ENCODE measurements at regions not wholly inside any gene's neighbourhood (a gene's known extent, or its start where the extent isn't known, plus 50 kb on each side); places are given as distances from the start of the nearest gene placed in this dataset.

- TF ChIP-seq AEBP2 (tag by site-specific recombination; IDR thresholded peaks at IDR 0.05; ENCODE audit: borderline replicate concordance) = no peak
- TF ChIP-seq OSR2 (tag by site-specific recombination; IDR thresholded peaks at IDR 0.05) = no peak
- no peak for TF ChIP-seq HIC1 (tag by site-specific recombination; IDR thresholded peaks at IDR 0.05)
Observed at GRCh38 chr4:155591738-155592143, 74.9 kb upstream of the GUCY1A1 start (continued).

- no peak overlapping the region for H3K27ac ChIP-seq (ENCODE audit: extremely low read depth, low read depth, low read length)
- no peak overlapping the region for H3K4me3 ChIP-seq (ENCODE audit: low read depth, low read length)
- TF ChIP-seq IKZF3 (tag by site-specific recombination; IDR thresholded peaks at IDR 0.05) = no peak
- TF ChIP-seq ZNF335 (tag by site-specific recombination; conservative IDR thresholded peaks at IDR 0.05) = no peak
- TF ChIP-seq ZNF10 (tag by site-specific recombination; IDR thresholded peaks at IDR 0.05) = no peak
- no peak for TF ChIP-seq ZBTB17 (tag by site-specific recombination; IDR thresholded peaks at IDR 0.05)
- TF ChIP-seq ZNF449 (tag by site-specific recombination; IDR thresholded peaks at IDR 0.05) = no peak
- no peak for TF ChIP-seq ZNF155 (tag by site-specific recombination; IDR thresholded peaks at IDR 0.05)
- TF ChIP-seq ZNF600 (tag by site-specific recombination; IDR thresholded peaks at IDR 0.05) = no peak
- TF ChIP-seq ZNF521 (tag by site-specific recombination; IDR thresholded peaks at IDR 0.05) = no peak
- TF ChIP-seq ZNF488 (tag by site-specific recombination; IDR thresholded peaks at IDR 0.05) = no peak
- TF ChIP-seq ZNF394 (tag by site-specific recombination; IDR thresholded peaks at IDR 0.05; ENCODE audit: borderline replicate concordance) = no peak
- TF ChIP-seq ZNF747 (tag by site-specific recombination; IDR thresholded peaks at IDR 0.05) = no peak
- TF ChIP-seq ZNF391 (tag by site-specific recombination; IDR thresholded peaks at IDR 0.05; ENCODE audit: borderline replicate concordance, low read depth) = no peak
- no peak for TF ChIP-seq SALL2 (tag by site-specific recombination; IDR thresholded peaks at IDR 0.05; ENCODE audit: borderline replicate concordance)
- no peak for TF ChIP-seq ZNF26 (tag by site-specific recombination; IDR thresholded peaks at IDR 0.05)
- no peaks in the 10 kb centered on the region for H3K9me3 ChIP-seq (ENCODE audit: control insufficient read depth, insufficient read depth, low read depth, low read length)
- no peaks in the 10 kb centered on the region for H3K36me3 ChIP-seq (ENCODE audit: control insufficient read depth in 2 of 2, insufficient read depth in 1 of 2, low read length in 2 of 2)
- H3K4me1 ChIP-seq (ENCODE audit: control insufficient read depth, insufficient read depth, low read length) = no peaks in the 10 kb centered on the region
- POLR2A ChIA-PET = no interaction called here
- CTCF ChIA-PET = interaction anchor here (0.6 kb wide), 1 partner anchor 156 kb away, joined by 3 read pairs; no protein-coding TSS in a partner anchor
Observed at GRCh38 chr4:155590796-155591585, 75.7 kb upstream of the GUCY1A1 start.

Measured in HEK293 (cell line).